ENCODE measurements at regions not wholly inside any gene's neighbourhood (a gene's known extent, or its start where the extent isn't known, plus 50 kb on each side); places are given as distances from the start of the nearest gene placed in this dataset.

DNA sequence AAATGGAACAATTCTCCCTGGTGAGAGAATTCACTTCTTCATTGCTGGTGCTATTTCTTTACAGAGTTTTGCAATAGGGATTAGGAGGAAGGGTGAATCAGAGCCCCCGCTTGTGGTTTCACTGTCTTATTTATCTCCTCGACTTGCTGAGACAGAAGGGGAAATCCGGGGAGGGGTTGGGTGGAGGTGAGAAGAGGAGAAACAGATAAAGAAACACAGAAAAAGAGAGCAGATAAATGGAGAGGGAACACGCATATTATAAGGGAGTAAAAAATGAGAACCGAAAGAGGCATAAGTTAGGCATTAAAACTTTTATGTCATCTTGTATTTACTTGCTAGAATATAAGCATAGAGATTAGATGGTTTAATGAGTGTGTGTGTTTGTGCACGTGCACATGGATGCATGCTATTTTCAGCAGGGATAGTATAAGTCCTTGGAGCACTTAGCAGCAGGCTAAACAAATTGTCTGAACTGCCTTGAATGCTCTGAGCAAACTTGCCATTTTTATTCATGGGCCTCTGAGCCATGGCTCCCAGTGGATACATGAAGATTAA is 105.0 kb downstream of the OLIG3 start:
- TF ChIP-seq, protein P1, sequence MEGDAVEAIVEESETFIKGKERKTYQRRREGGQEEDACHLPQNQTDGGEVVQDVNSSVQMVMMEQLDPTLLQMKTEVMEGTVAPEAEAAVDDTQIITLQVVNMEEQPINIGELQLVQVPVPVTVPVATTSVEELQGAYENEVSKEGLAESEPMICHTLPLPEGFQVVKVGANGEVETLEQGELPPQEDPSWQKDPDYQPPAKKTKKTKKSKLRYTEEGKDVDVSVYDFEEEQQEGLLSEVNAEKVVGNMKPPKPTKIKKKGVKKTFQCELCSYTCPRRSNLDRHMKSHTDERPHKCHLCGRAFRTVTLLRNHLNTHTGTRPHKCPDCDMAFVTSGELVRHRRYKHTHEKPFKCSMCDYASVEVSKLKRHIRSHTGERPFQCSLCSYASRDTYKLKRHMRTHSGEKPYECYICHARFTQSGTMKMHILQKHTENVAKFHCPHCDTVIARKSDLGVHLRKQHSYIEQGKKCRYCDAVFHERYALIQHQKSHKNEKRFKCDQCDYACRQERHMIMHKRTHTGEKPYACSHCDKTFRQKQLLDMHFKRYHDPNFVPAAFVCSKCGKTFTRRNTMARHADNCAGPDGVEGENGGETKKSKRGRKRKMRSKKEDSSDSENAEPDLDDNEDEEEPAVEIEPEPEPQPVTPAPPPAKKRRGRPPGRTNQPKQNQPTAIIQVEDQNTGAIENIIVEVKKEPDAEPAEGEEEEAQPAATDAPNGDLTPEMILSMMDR (conservative IDR thresholded peaks at IDR 0.05 in 1 of 2, IDR thresholded peaks at IDR 0.05 in 1 of 2; ENCODE audit: extremely low read depth in 1 of 2, insufficient read depth in 1 of 2, low read depth in 1 of 2, low read length in 2 of 2) = no peak
- TF ChIP-seq EZH2 (IDR thresholded peaks at IDR 0.05; ENCODE audit: borderline replicate concordance, low read length) = no peak
